Occipital lobe (tissue), 1 donor: ENCODE measurements at regions not wholly inside any gene's neighbourhood (a gene's known extent, or its start where the extent isn't known, plus 50 kb on each side); places are given as distances from the start of the nearest gene placed in this dataset.

ENCODE experiments used
- DNase-seq: peaks from one replicate; lab custom pipeline; 2025; lab: John Stamatoyannopoulos, UW

DNA sequence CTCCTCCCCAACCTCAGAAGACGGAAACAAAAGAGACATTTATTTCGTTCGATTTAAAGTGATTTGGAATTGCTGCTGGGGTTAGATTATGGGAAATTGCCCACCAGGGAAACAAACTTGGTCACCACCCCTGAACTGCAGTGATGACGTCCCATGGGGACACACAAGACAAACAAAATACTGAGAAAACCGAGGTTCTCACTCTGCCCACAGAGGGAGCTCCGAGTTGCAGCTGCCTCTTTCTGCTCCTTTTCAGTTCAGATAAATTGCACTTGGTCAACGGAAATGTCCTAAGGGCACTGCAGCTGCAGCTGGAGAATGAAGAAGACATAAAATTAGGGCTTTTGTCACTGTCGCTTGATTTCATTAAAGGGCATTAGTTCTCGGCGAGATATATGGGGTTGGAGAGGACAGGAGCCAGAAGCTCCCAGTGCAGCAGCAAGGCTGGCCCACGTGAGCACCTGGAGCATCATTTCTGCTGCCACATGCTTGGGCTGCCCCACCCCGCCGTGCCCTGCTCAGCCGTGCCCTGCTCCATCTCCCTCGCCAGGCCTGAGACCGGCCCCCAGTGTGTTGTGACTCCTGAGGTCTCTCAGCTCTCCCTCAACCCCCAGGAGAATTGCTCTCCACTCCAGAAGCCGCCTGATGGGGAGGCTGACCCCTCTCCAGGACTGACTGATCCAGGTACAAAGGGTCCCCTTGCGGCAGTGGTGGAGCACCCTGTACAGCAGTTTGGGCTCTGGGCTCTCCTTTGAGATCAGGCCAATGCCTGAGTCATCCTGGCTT, 231.7 kb upstream of the AJAP1 start:
- DNase-seq, result no peak

DNA sequence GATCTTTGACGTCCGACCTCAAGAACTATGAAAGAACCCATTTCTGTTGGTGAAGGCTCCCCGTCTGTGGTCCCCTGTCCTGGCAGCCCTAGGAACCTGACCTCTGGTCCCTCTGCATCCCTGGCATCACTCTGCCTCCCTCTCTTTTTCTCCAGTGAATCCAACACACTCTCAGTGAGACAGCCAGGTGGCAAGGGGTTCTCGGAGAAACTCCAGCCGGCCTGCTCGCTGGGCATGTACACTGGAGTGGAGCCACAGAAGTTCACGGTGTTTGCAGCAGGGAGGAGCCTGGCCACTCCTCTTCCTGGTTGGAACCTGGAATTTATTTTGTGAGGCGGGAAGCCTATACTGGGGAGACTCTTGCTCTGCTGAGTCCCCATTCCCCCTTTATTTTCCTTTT, 230.2 kb upstream of the AJAP1 start:
- no peak for DNase-seq

DNA sequence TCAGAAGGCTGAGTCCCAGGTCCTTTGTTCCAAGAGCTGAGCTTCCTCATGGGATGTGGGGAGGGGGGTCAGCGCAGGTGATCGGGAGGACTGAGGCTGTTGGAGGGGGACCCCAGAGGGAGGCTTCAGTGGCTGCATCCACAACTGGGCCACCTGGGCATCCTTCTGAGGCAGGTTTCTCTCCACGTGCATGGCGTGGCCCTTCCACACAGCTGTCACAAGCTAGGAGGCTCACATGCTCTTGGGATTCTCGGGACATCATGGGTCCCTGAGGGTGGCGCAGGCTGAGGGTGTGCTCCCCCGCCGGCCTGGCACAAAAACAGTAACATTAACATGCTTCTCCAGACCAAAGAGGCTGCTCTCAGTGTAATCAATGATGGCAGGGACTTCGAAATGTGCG, 229.6 kb upstream of the AJAP1 start:
- no peak for DNase-seq

DNA sequence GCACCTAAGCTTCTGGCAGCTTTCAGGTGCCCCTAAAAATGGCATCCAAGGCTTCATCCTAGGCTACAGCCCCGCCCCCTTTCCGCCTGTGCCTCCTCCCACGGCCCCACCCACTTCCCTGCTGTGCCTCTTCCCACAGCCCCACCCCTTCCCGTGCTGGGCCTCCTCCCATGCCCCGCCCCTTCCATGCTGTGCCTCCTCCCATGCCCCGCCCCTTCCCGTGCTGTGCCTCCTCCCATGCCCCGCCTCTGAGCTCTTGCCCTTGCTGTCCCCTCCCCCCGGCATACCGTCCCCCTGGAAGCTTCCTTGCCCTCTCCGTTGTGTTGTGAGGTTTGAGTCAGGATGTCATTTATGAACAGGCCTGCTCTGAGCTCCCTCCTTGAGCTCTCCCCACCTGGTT, 228.5 kb upstream of the AJAP1 start:
- DNase-seq, result no peak

DNA sequence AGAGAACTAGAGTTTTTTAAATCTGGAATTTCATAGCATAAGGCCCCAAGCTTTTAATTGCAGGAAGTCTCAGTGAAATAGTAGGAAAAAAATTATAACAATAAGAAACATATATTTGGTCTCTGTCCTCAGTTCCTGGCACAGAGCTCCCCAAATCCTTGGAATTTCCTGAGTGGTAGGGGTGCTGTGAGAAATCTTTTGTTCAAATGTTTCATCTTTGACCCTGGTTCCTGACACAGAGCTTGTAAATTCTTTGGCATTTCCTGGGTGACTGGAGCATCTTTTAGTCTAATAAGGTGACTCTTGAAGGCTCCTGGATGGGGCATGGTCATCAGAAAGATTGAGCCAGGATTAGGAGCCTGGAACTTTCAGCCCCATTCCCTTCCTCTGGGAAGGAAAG, 225.7 kb upstream of the AJAP1 start:
- DNase-seq, result no peak

DNA sequence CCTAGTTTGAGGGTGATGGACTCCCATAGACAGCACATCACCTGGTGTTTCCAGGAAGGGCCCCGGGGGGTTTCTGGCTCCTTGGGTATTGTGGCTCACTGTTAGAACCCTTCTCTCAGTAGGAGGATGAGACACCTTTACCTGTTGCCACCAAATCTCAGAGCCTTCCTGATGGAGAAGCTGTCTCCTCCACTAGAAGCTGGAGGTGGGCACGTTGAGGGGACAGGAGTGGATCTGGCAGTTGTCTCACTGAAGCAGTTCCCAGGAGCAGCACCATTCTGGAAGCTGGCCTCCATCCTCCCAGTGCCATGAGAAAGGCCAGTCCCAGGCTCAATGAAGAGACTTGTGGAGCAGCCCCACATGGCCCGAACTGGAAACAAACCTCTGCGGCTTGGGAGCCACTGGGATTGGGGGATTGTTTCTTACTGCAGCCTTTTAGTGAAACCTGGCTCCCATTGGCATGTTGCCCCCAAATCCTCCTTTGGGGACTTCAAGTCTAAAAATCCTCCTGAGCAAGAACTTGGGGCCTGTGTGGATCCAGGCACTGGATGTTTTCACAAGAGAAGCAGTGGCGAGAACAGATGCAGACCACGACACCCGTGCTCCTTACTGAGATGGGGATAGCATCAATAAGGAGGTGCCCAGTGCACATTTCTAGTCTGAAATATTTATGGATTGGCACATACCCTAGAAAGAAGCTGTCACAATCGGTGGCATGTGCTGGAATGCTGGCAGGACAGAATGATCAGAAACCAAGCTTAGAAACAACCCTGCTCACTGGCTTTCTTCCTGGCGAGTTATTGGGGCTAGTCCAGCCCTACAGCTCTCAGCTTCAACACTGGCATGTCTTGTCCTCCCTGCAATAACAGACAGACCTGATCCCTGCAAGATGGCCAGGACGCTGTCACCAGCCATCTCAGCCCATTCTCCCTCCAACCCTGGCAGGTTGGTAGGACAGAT, 223.7 kb upstream of the AJAP1 start:
- DNase-seq, result no peak

DNA sequence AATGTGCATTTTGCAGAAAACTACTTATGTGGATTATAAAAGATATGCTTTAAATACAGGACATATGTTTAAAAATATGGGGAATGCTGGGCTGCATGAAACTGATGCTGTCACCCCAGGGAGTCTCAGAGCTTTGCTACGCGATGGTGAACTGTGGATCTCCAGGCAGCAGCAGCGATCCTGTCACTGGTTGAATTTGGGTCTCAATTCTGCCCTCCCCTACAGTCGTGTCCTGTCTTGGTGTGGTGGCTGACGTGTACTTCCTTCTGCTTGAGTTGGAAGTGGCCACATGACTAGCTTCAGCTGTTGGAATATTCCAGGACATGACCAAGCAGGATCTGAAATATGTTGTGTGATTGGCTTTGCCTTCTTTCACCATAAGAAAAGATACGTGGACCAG, 222.9 kb upstream of the AJAP1 start:
- no peak for DNase-seq

DNA sequence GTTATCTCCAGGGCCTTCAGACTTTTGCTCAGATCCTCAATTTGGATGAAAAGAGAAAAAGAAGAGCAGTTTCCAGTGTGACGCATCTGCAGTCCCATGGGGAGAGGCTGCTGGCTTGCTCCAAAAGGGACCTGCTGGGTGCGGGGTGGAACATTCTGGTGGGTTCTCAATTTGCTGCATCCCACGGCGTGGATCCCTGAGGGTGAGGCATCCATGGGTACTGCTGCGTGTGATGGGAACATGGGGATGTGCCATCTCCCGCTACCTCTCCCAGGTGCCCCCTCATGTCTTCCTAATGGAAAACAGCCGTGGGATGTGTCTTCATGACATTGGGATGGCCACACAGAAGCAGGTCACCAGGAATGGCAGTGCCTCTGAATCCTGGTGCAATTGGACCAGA, 221.3 kb upstream of the AJAP1 start:
- no peak for DNase-seq

DNA sequence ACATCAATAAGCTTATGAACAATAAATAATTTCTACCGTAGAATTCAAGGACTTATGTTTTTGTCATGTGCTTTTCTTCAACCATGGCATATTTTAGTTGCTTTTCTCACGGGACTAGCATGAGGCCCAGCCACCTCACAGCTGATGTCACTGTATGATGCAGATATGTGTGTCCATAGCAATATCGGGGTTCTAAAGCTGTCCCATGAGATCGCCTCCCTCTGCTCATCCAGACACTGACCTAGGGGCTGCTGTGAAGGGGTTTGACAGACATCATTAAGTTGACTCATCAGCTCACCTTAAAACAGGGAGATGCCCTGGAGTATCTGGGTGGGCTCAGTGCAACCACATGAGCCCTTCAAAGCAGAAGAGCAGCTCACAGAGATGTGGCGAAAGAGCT, 210.3 kb upstream of the AJAP1 start:
- DNase-seq, result no peak

DNA sequence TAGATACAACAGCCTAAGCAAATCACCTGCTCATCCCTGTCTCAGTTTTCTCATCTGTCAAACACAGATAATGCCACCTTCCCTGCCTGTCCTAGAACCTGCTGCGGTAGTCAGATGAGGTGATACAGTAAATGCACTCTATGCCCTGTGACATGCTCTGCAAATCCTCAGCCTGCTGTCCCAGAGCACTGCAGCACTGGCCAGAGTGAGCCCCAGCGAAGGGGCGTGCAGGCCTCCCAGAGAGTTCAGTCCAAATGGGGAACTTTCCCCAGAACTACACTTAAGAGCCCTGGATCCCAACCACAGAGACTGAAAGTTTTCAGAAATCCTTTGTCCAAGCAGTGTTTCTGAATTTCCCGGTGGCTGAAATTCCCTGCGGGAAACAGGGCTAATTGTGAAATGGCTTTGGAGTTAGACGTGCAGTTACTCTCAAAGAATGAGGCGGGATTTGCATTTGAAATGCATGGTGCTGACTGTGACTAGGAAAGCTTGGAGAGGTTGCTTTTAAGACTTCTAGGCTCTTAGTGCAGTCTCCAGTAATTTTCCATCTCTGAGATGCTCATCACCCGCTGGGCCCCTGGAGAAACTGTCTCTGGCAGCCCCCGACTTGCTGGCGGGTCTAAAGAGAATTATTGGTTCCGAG, 206.5 kb upstream of the AJAP1 start:
- no peak for DNase-seq

DNA sequence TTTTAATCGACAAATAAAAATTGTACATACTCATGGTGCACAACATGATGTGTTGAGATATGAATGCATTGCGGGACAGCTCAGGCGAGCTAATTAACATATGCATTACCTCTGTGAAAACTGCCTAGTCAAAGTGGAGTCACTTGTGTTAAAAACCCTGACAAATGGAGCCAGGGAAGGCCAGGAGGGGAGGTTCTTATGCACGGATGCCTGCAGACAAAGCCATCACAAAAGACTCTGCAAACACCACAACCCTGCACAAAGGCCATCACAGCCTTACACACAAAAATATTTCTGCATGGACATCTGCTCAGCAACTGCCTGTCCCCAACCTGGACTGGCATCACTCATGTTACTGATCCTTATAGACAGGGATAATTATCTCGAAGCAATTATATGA, 204.4 kb upstream of the AJAP1 start:
- no peak for DNase-seq

DNA sequence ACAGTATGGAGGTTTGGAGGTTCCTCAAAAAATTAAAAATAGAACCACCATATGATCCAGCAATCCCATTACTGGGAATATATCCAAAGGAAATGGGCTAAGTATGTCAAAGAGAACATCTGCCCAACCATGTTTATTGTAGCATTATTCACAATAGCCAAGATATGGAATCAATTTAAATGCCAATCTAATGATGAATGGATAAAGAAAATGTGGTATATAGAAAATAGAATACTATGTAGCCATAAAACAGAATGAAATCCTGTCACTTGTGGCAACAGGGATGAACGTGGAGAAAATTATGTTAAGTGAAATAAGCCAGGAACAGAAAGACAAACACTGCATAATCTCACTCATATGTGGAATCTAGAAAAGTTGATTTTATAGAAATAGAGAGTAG, 201.7 kb upstream of the AJAP1 start:
- DNase-seq, result no peak

DNA sequence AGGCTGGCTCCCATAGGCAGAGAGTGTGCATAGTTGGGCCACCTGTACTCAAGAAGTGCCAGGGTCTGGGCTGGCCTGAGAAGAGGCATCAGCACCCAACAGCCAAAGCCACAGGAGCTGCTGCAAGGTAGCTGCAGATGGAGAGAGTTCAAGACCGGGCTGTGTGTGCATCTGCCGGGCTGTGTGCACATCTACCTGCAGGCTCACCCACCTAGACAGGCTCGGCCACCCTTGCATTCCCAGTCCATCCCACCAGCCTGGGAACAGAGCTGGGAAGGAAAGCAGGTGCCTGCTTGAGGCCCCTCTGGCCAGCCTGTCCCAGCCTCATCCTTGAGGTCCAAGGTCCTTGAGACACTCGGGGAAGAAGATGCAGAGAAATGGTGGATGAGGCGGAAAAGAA, 194.4 kb upstream of the AJAP1 start:
- DNase-seq, result no peak

DNA sequence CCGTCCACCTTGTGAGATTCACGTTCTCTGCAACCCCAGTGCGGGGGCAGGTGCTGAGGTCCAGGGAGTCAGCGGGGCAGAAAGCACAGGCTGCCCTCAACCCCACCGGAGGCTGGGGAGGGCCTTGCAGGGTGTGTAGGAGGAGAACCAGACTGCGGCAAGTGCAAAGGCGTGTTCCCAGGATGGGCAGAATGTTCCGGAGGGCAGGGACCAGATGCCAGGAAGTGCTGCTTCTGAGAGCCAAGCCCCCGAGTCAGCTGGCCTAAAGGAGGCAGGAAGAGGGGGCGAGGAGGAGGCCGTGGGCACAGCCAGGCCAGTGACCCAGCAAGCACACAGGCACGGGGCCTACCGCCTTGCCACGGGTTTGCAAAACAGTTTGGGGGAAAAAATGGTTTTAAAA, 193.8 kb upstream of the AJAP1 start:
- no peak for DNase-seq

DNA sequence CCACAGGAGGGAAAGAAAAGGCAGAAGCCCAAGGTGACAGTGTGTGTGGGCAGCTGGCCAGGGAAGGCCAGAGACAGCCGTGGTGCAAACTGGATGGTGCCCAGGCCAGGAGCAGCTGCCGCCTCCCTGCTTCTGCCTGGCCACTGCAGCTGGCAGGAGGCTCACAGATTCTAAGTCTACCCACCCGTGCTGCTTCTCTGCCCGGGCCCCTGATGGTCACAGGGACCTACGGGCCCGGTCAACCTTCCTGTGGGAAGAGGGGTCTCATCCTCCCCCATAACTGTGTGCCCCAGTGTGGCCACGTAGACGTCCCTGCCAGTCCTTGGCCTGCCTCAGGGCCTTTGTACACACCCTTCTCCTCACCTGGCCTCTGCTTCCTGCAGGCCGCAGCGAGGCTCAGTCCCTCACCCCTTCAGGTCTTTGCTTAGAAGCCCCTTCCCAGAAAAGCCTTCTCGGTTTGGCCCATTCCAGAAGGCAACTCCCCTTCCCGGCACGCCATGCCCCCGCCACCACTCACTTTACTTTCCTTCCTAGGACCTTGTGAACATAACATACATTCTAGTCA, 192.6 kb upstream of the AJAP1 start:
- no peak for DNase-seq

DNA sequence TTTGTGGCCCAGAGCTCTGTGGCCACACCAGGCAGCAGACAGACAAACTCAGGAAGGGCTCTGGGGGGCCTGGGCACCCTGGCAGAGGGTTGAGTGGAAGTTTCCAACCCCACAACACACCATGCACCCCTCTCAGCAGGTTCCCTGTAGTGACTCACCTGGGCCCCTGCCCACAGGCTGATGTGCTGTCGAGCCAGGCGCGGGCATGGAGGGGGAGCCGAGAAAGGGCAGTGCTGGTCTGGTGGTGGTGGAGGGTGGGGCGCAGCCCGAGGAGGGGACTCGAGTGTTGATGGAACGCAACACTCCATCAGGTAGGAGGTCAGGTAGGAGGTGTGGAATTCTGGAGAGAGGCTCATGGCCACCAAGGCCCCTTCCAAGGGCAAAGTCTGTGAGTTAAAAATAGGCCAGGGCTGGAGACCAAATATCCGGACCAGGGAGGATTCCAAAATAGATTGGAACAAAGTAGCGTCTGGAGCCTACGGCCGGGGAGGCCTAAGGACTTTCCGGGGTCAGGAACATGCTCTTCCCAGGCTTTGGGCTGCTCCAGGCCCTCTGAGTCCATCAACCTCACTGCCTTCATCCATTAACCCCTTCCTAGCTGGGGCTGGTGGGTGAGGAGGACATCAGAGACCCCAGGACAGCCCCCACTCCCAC, 191.5 kb upstream of the AJAP1 start:
- no peak for DNase-seq

DNA sequence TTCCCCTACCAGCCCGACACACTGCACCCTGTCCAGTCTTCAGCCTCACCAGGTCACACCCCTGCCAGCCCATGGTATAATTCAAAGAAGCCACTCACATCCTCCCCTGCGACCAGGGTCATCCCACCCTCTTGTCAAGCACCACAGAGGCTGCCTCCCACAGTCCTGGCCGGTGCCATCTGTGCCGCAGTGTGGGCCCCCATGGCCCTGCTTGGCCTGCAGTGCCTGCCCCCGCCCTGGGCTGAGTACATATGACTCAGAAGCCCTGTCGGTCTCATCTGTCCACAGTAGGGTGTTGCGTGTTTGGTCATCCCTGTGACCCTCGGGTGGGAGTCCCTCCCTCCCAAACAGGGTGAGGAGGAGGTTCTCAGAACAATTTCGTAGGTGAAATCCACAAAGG, 190.8 kb upstream of the AJAP1 start:
- no peak for DNase-seq

DNA sequence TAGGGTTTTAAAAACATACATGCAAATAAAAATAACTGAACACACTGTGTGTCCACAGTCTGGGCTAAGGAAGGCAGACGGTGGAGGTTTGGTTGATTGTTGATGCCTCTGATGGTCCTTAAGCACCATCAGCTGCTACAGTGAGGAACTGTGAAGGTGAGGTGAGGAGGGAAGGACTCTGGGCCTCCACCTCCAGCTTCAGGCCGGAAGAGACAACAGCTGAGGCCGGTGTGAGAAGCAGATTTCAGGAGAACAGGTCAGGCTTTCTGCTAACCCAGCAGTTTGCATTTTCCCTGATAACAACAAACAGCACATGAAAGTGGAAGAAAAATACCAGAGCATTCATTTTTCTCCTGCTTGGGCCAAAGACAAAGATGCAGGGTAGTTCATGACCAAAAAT, 189.9 kb upstream of the AJAP1 start:
- no peak for DNase-seq

DNA sequence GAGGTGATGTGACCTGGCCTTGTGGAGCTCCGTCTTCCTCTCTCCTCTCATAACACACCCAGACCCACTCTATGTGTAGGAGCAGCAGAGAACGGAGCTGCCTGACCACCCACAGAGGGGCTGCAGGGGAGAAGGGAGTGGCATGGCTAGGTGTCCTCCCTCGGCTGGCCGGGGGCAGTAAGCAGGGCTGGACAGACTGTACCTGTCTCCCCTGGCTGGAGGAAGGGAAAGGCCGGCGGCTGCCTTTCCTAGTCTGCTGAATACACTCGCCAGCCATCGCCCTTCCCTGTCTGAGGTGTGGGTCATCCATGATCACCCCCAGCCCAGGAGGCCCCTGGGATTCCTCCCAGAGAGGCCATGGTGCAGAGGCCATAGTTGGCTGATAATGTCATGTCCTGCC, 187.2 kb upstream of the AJAP1 start:
- no peak for DNase-seq

DNA sequence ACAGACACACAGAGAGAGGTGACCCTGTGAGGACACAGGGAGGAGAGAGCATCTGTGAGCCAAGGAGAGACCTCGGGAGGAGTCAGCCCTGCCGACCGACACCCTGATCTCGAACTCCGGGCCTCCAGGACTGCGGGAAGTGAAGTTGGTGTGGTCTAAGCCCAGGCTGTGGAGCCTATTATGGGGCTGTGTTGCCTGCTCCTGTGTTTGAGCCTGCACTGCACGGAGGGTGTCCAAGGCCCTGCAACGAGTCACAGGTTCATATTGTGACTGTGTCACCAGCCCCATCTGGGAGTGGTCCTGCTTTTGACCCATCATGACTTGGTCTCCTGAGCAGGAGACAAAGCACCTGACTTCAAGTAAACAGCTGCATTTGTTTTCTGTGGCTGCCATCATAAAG, 186.0 kb upstream of the AJAP1 start:
- DNase-seq, result no peak

DNA sequence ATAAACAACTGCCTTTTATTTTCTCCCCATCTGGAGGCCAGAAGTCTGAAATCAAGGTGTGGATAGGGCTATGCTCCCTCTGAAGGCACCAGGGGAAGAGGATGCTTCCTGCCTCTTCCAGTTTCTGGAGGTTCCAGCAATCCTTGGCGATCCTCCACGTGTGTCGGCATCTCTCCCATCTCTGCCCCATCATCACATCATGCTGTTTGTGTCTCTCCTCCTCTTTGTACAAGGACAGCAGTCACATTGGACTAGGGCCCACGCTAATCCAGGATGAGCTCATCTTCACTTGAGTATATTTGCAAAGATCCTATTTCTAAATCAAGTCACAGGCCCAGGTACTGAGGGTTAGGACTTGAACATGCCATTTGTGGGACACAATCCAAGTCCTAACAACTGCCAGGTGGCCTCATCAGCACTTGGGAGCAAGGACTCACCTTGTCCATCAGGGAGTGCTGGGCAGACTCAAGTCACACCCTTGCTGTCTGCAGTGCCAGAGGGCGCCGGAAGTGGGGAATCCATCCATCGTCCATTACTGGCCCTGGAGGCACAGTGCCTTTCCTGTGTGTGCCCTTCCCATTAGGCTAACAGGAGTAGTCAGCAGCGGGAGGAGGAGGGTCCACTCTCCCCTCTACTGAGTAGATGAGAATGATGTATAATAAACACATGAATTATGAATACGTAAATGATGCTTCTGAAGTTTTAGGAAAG, 185.4 kb upstream of the AJAP1 start:
- peak; percentile 31 for DNase-seq
